ENCODE measurements at regions not wholly inside any gene's neighbourhood (a gene's known extent, or its start where the extent isn't known, plus 50 kb on each side); places are given as distances from the start of the nearest gene placed in this dataset.

DNA sequence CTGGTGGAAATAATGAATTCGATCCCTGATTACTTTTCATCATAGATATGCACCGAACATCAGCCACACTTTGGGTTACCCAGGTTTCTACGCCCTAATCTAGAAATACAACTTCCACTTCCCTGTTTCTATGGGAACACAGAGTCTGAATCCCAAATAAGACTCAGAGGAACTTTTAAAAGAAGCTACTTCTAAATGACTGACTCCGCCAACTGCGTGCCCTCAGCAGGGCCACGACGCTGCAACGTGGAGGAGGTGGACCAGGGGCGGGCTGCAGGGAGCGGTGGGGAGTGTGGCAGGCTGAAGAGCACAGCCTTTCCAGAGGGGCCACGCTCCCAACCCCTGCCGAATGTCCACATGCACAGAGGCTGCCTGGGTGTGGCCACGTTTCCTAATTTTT lies 304.0 kb downstream of the SHANK2 start:
- H3K27ac ChIP-seq (ENCODE audit: poor library complexity, severe bottlenecking) = no peak overlapping the region
- H3K4me1 ChIP-seq (ENCODE audit: insufficient read depth, poor library complexity, severe bottlenecking) = no peaks in the 10 kb centered on the region
- TF ChIP-seq, protein P1, sequence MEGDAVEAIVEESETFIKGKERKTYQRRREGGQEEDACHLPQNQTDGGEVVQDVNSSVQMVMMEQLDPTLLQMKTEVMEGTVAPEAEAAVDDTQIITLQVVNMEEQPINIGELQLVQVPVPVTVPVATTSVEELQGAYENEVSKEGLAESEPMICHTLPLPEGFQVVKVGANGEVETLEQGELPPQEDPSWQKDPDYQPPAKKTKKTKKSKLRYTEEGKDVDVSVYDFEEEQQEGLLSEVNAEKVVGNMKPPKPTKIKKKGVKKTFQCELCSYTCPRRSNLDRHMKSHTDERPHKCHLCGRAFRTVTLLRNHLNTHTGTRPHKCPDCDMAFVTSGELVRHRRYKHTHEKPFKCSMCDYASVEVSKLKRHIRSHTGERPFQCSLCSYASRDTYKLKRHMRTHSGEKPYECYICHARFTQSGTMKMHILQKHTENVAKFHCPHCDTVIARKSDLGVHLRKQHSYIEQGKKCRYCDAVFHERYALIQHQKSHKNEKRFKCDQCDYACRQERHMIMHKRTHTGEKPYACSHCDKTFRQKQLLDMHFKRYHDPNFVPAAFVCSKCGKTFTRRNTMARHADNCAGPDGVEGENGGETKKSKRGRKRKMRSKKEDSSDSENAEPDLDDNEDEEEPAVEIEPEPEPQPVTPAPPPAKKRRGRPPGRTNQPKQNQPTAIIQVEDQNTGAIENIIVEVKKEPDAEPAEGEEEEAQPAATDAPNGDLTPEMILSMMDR (IDR thresholded peaks at IDR 0.05; ENCODE audit: poor library complexity, severe bottlenecking) = no peak
- no peaks in the 10 kb centered on the region for H3K36me3 ChIP-seq (ENCODE audit: low read depth)
- no peaks in the 10 kb centered on the region for H3K9me3 ChIP-seq (ENCODE audit: severe bottlenecking)
- no peak overlapping the region for H3K4me3 ChIP-seq (ENCODE audit: severe bottlenecking)
- no peak for DNase-seq (ENCODE audit: low spot score)
- ATAC-seq (ENCODE audit: low read depth) = no peak
- H3K27me3 ChIP-seq (ENCODE audit: insufficient read depth, poor library complexity, severe bottlenecking) = no peaks in the 10 kb centered on the region

DNA sequence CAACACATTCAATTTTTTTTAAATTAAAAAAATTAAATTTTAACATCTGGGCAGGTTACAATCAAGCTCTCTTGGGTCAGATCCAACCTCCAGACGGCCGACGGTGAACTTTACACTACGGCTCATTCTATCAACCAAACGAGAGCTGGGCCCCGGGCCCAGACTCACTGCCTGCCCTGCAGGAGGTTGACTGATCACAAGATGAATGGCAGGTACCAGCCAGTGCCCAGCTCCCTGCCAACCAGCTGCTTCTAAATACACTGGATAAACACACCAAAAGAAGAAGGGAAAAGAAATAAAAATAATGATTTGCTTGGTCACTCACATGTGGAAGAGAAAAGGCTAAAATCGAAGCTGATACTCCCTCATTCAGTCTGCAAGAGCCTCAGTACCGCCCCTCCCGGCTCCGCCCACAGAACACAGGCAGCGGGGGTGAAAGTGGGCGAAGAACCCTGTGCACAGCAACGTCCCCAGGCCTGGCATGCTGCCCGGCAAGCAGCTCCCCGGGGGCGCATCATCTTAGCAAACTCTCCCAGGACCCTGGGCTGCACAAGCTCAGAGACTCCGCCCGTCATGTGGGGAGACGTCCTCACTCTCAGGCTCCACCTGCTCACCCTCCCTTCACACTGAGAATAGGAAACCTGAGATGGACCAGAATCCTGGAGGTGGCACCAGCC lies 303.4 kb downstream of the SHANK2 start:
- Histone ChIP-seq H3K9me3 (ENCODE audit: severe bottlenecking) (no peaks in the 10 kb centered on the region), H3K27ac (ENCODE audit: poor library complexity, severe bottlenecking) (no peak overlapping the region), H3K36me3 (ENCODE audit: low read depth) (no peaks in the 10 kb centered on the region), H3K4me3 (ENCODE audit: severe bottlenecking) (no peak overlapping the region), H3K27me3 (ENCODE audit: insufficient read depth, poor library complexity, severe bottlenecking) (no peaks in the 10 kb centered on the region), H3K4me1 (ENCODE audit: insufficient read depth, poor library complexity, severe bottlenecking) (no peaks in the 10 kb centered on the region)
- TF ChIP-seq, protein P1 (IDR thresholded peaks at IDR 0.05; ENCODE audit: poor library complexity, severe bottlenecking) = no peak
- DNase-seq (ENCODE audit: low spot score) (no peak), ATAC-seq (ENCODE audit: low read depth) (no peak)

GRCh38 chr11:70951139-70951804 lies 301.1 kb downstream of the SHANK2 start:
- no peaks in the 10 kb centered on the region for H3K4me1 ChIP-seq (ENCODE audit: insufficient read depth, poor library complexity, severe bottlenecking)
- H3K4me3 ChIP-seq (ENCODE audit: severe bottlenecking) = no peak overlapping the region
- TF ChIP-seq, protein P1 (IDR thresholded peaks at IDR 0.05; ENCODE audit: poor library complexity, severe bottlenecking) = no peak
- no peak for DNase-seq (ENCODE audit: low spot score)
- no peak for ATAC-seq (ENCODE audit: low read depth)
- H3K36me3 ChIP-seq (ENCODE audit: low read depth) = no peaks in the 10 kb centered on the region
- H3K9me3 ChIP-seq (ENCODE audit: severe bottlenecking) = no peaks in the 10 kb centered on the region
- H3K27me3 ChIP-seq (ENCODE audit: insufficient read depth, poor library complexity, severe bottlenecking) = no peaks in the 10 kb centered on the region
- no peak overlapping the region for H3K27ac ChIP-seq (ENCODE audit: poor library complexity, severe bottlenecking)

- TF ChIP-seq, protein P1 (IDR thresholded peaks at IDR 0.05; ENCODE audit: poor library complexity, severe bottlenecking) = no peak
- no peak for ATAC-seq (ENCODE audit: low read depth)
- no peaks in the 10 kb centered on the region for H3K36me3 ChIP-seq (ENCODE audit: low read depth)
- H3K27ac ChIP-seq (ENCODE audit: poor library complexity, severe bottlenecking) = no peak overlapping the region
- H3K27me3 ChIP-seq (ENCODE audit: insufficient read depth, poor library complexity, severe bottlenecking) = no peaks in the 10 kb centered on the region
- DNase-seq (ENCODE audit: low spot score) = no peak
- H3K9me3 ChIP-seq (ENCODE audit: severe bottlenecking) = no peaks in the 10 kb centered on the region
- H3K4me3 ChIP-seq (ENCODE audit: severe bottlenecking) = no peak overlapping the region
- no peaks in the 10 kb centered on the region for H3K4me1 ChIP-seq (ENCODE audit: insufficient read depth, poor library complexity, severe bottlenecking)
Observed at GRCh38 chr11:70952191-70952590, 300.2 kb downstream of the SHANK2 start.

DNA sequence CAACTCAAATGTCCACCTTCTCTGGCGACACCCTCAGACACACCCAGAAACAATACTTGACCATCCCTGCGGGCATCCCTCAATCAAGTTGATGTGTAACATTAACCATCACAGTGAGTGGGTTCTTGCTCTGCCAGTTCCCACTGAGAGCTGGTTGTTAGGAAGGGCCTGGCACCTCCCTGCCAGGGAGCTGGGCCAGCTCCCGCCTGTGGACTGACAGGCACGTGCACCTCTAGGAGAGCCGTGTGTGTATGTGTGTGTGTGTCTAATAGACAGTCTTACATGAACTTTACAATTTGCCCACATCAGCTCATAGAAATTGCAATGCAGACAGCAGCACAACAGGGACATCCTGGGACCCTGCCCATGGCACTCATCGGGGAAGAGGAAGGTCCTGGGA lies 298.7 kb downstream of the SHANK2 start:
- H3K27ac ChIP-seq (ENCODE audit: poor library complexity, severe bottlenecking) = no peak overlapping the region
- H3K4me1 ChIP-seq (ENCODE audit: insufficient read depth, poor library complexity, severe bottlenecking) = no peaks in the 10 kb centered on the region
- no peaks in the 10 kb centered on the region for H3K27me3 ChIP-seq (ENCODE audit: insufficient read depth, poor library complexity, severe bottlenecking)
- no peak for ATAC-seq (ENCODE audit: low read depth)
- TF ChIP-seq, protein P1 (IDR thresholded peaks at IDR 0.05; ENCODE audit: poor library complexity, severe bottlenecking) = no peak
- H3K4me3 ChIP-seq (ENCODE audit: severe bottlenecking) = no peak overlapping the region
- no peaks in the 10 kb centered on the region for H3K36me3 ChIP-seq (ENCODE audit: low read depth)
- H3K9me3 ChIP-seq (ENCODE audit: severe bottlenecking) = no peaks in the 10 kb centered on the region
- DNase-seq (ENCODE audit: low spot score) = no peak

Measured in RWPE2 (cell line).